Esophagus muscularis mucosa (tissue), 4 donors: ENCODE measurements at regions not wholly inside any gene's neighbourhood (a gene's known extent, or its start where the extent isn't known, plus 50 kb on each side); places are given as distances from the start of the nearest gene placed in this dataset.

Source experiments
- DNase-seq: peaks from one replicate; pipeline ENCODE4 v3.0.0-alpha.2; 2017; ENCODE audit errors: extremely low spot score
- H3K27ac ChIP-seq, 4 donors: fragments of 200-600 bp; sonication (generic); replicated peaks in 1 of 4; 1 replicate in 3 of 4; 2 replicates in 1 of 4; pipeline ENCODE4 v1.5.1; 2016 to 2019; ENCODE audit warnings: mild to moderate bottlenecking in 1 of 4
- H3K27me3 ChIP-seq, 4 donors: fragments of 200-600 bp; sonication (generic); one replicate each; pipeline versions ENCODE4 v1.5.1 to v1.6.0; 2016 to 2019
- H3K36me3 ChIP-seq, 4 donors: fragments of 200-600 bp; sonication (generic); one replicate each; pipeline ENCODE4 v1.5.1; 2016 to 2019
- H3K4me1 ChIP-seq, 4 donors: fragments of 200-600 bp; sonication (generic); one replicate each; pipeline ENCODE4 v1.5.1; 2016 to 2019
- H3K4me3 ChIP-seq, 4 donors: fragments of 200-600 bp; sonication (generic); 1 replicate in 2 of 4; 2 replicates in 2 of 4; pipeline ENCODE4 v1.5.1; 2016 to 2019; ENCODE audit warnings: mild to moderate bottlenecking in 4 of 4, moderate library complexity in 1 of 4
- H3K9me3 ChIP-seq, 4 donors: fragments of 200-600 bp; sonication (generic); 1 replicate in 3 of 4; 2 replicates in 1 of 4; pipeline ENCODE4 v1.5.1; 2016 to 2019
- CTCF ChIP-seq, 3 experiments: fragments of 200-600 bp in 2 of 3; fragments of 450-650 bp in 1 of 3; sonication (generic) in 2 of 3; IDR thresholded peaks; one replicate each; pipeline ENCODE4 v1.5.1; 2017 to 2019; ENCODE audit warnings: antibody characterized with exemption in 3 of 3, mild to moderate bottlenecking in 2 of 3, moderate library complexity in 1 of 3
- EP300 ChIP-seq: sonication (generic); formaldehyde crosslinking; IDR thresholded peaks from one replicate; pipeline ENCODE4 v1.6.1; 2017; ENCODE audit warnings: antibody characterized with exemption
- POLR2A ChIP-seq: fragments of 450-650 bp; IDR thresholded peaks from one replicate; pipeline ENCODE4 v1.6.1; 2017; ENCODE audit warnings: antibody characterized with exemption, moderate library complexity, mild to moderate bottlenecking, low read depth
- POLR2AphosphoS5 ChIP-seq, 2 donors: sonication (generic); formaldehyde crosslinking; IDR thresholded peaks; one replicate each; pipeline ENCODE4 v1.6.1; 2017; ENCODE audit warnings: antibody characterized with exemption in 2 of 2
- WGBS: methylation state at CpG from one replicate; pipeline ENCODE4 v1.1.5; 2018; 5-methylcytosine and 5-hydroxymethylcytosine counted together
- intact Hi-C: fragments of 100-400 bp; cut with DNase I; formaldehyde crosslinking; loops from one replicate; pipeline ENCODE4 v1.15.1; 2023

- no peak overlapping the region for H3K27ac ChIP-seq
- no peaks in the 10 kb centered on the region for H3K27me3 ChIP-seq
- no peaks in the 10 kb centered on the region for H3K4me1 ChIP-seq
- TF ChIP-seq EP300 = no peak
- no peak for TF ChIP-seq CTCF (IDR thresholded peaks at IDR 0.05)
- no peak for TF ChIP-seq POLR2AphosphoS5 (IDR thresholded peaks at IDR 0.05)
- no peak for TF ChIP-seq POLR2A
- H3K9me3 ChIP-seq = no peaks in the 10 kb centered on the region
- WGBS = 75% methylated on average over 3 of the region's 3 CpGs
- H3K4me3 ChIP-seq = no peak overlapping the region
- intact Hi-C loops = no loop called here
- no peak for DNase-seq
- H3K36me3 ChIP-seq = no peaks in the 10 kb centered on the region
Measured at GRCh38 chr11:82076126-82076525, 657.5 kb downstream of the FAM181B start.

DNA sequence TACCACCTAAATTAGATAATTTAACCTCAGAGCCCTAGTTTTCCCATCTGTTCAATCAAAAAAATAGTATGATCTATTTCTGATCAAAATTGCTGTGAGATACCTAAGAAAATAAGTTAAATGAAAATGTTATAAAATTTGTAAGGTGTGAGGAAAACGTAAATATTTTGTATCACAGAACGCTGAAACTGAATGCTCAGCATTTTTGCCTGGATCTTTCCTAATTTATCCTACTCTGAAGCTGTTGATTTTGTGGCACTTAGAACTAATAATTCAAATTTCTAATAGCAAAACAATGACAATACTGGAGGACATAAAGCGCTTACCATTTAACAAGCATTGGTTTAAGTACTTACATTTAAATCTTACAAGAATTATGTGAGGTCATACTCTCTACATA lies 674.2 kb downstream of the FAM181B start:
- no peak for TF ChIP-seq POLR2A
- no peak for TF ChIP-seq CTCF (IDR thresholded peaks at IDR 0.05)
- TF ChIP-seq POLR2AphosphoS5 (IDR thresholded peaks at IDR 0.05) = no peak
- H3K36me3 ChIP-seq = no peaks in the 10 kb centered on the region
- 83% methylated on average over 3 of the region's 3 CpGs for WGBS
- H3K9me3 ChIP-seq = no peaks in the 10 kb centered on the region
- intact Hi-C loops = no loop called here
- no peak overlapping the region for H3K27ac ChIP-seq
- H3K4me3 ChIP-seq = no peak overlapping the region
- no peaks in the 10 kb centered on the region for H3K4me1 ChIP-seq
- H3K27me3 ChIP-seq = no peaks in the 10 kb centered on the region
- DNase-seq = no peak

- Histone ChIP-seq H3K4me3 (no peak overlapping the region), H3K4me1 (no peaks in the 10 kb centered on the region), H3K27me3 (no peaks in the 10 kb centered on the region), H3K9me3 (no peaks in the 10 kb centered on the region), H3K27ac (no peak overlapping the region), H3K36me3 (no peaks in the 10 kb centered on the region)
- intact Hi-C loops = no loop called here
- WGBS = 57% methylated on average over 1 of the region's 1 CpG
- TF ChIP-seq CTCF (IDR thresholded peaks at IDR 0.05) = no peak
- TF ChIP-seq POLR2A = no peak
- TF ChIP-seq POLR2AphosphoS5 (IDR thresholded peaks at IDR 0.05) = no peak
- TF ChIP-seq EP300 = no peak
- no peak for DNase-seq
Measured at GRCh38 chr11:82056450-82056849, 677.2 kb downstream of the FAM181B start.

DNA sequence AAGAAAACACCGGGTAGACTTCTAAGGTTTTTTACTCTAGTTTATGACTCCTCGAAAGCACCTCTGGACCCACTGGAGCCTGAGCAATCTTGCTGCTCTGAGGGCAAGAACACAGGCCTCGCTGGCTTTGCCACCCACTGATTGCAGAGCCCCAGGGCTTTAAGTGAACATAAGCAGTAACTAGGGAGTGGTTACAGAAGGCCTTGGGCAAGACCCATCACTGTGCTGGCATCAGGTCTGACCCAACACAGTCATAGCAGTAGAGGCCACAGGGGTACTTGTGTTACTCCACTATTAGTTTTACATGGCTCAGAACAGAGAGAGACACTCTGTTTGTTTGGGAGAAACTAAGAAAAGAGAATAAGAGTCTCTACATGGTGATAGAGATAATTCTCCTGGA lies 684.5 kb downstream of the FAM181B start:
- no CpG with 5 or more reads among the region's 3 CpGs for WGBS
- no peaks in the 10 kb centered on the region for H3K27me3 ChIP-seq
- no peak overlapping the region for H3K4me3 ChIP-seq

More for the DNA sequence above, 684.5 kb downstream of the FAM181B start:
- Histone ChIP-seq H3K9me3 (no peaks in the 10 kb centered on the region), H3K27ac (no peak overlapping the region), H3K36me3 (no peaks in the 10 kb centered on the region), H3K4me1 (no peaks in the 10 kb centered on the region)
- intact Hi-C loops = no loop called here
- no peak for DNase-seq
- TF ChIP-seq POLR2A (no peak), CTCF (IDR thresholded peaks at IDR 0.05) (no peak), POLR2AphosphoS5 (IDR thresholded peaks at IDR 0.05) (no peak), EP300 (no peak)
